Osteocyte (in vitro differentiated cells): ENCODE measurements at regions not wholly inside any gene's neighbourhood (a gene's known extent, or its start where the extent isn't known, plus 50 kb on each side); places are given as distances from the start of the nearest gene placed in this dataset.

Experiments used
- DNase-seq: peaks from one replicate; pipeline ENCODE4 v3.0.0; 2021; ENCODE audit warnings: mixed read lengths; ENCODE audit not compliant: unreplicated experiment; ENCODE audit errors: extremely low spot score
- H3K27ac Mint-ChIP-seq: one replicate; pipeline ENCODE4 v1.8.0; 2021; ENCODE audit warnings: mild to moderate bottlenecking, mixed read lengths; ENCODE audit not compliant: unreplicated experiment
- H3K27me3 Mint-ChIP-seq: one replicate; pipeline ENCODE4 v1.8.0; 2021; ENCODE audit warnings: mixed read lengths; ENCODE audit not compliant: unreplicated experiment
- H3K36me3 Mint-ChIP-seq: one replicate; pipeline ENCODE4 v1.8.0; 2021; ENCODE audit warnings: mixed read lengths; ENCODE audit not compliant: unreplicated experiment
- H3K4me1 Mint-ChIP-seq: one replicate; pipeline ENCODE4 v1.8.0; 2021; ENCODE audit warnings: mixed read lengths; ENCODE audit not compliant: unreplicated experiment
- H3K4me3 Mint-ChIP-seq: one replicate; pipeline ENCODE4 v1.8.0; 2021; ENCODE audit warnings: mild to moderate bottlenecking, moderate library complexity, mixed read lengths; ENCODE audit not compliant: unreplicated experiment
- H3K9me3 Mint-ChIP-seq: one replicate; pipeline ENCODE4 v1.8.0; 2021; ENCODE audit warnings: mixed read lengths; ENCODE audit not compliant: unreplicated experiment
- CTCF ChIP-seq: fragments of 200-600 bp; sonication (generic); IDR thresholded peaks from 2 replicates; pipeline ENCODE4 v1.5.0; 2021; ENCODE audit warnings: antibody characterized with exemption, mild to moderate bottlenecking, moderate library complexity

DNA sequence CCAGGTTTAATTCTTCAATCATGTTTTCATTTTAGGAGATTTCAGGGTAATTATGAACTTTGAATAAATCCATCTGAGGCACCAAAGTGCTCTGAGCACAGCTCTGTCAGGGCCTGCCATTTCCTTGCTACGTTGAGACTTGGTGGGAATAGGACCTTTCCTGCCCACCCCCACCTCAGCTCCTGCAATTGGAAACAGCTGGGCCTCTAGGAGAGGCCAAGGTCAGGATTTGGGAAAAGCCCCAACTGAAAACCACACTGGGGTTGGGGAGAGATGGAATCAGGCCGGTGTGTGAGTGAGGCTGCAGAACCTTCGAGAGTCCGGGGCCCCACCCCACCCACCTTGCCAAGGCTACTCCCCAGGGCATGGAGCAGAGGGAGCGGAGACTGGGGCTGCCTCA is 212.7 kb upstream of the BCOR start:
- no peaks in the 10 kb centered on the region for H3K4me1 Mint-ChIP-seq
- no peak overlapping the region for H3K4me3 Mint-ChIP-seq
- no peak overlapping the region for H3K27ac Mint-ChIP-seq
- H3K36me3 Mint-ChIP-seq: no peaks in the 10 kb centered on the region
- peaks cover 2% of the 10 kb centered on the region for H3K27me3 Mint-ChIP-seq
- DNase-seq: no peak
- peaks cover 7% of the 10 kb centered on the region for H3K9me3 Mint-ChIP-seq
- no peak for TF ChIP-seq CTCF

GRCh38 chrX:40310016-40310415 is 212.3 kb upstream of the BCOR start:
- H3K9me3 Mint-ChIP-seq: peaks cover 7% of the 10 kb centered on the region
- no peak overlapping the region for H3K27ac Mint-ChIP-seq

DNA sequence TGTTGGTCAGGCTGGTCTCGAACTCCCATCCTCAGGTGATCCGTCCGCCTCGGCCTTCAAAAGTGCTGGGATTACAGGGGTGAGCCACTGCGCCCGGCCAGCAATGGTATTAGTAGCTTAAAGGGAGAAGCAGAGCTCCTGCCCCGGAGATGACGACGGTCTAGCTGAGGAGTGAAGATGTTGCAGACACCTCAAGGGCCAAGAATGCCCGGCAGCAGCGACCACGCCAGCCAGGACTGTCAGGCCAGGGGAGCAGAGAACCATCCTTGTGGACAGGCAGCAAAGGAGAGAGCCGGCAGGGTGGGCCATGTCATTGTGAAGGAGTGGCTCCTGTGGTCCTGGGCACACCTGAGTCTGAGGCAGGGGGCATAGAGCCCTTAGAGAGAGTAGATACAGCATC is 210.1 kb upstream of the BCOR start:
- TF ChIP-seq CTCF: no peak
- no peaks in the 10 kb centered on the region for H3K36me3 Mint-ChIP-seq
- H3K9me3 Mint-ChIP-seq: peaks cover 7% of the 10 kb centered on the region
- no peaks in the 10 kb centered on the region for H3K4me1 Mint-ChIP-seq
- H3K27me3 Mint-ChIP-seq: peaks cover 2% of the 10 kb centered on the region
- H3K27ac Mint-ChIP-seq: no peak overlapping the region
- DNase-seq: no peak
- no peak overlapping the region for H3K4me3 Mint-ChIP-seq

More at GRCh38 chrX:40310016-40310415, 212.3 kb upstream of the BCOR start:
- H3K27me3 Mint-ChIP-seq: peaks cover 2% of the 10 kb centered on the region
- no peak for TF ChIP-seq CTCF
- H3K36me3 Mint-ChIP-seq: no peaks in the 10 kb centered on the region
- no peak for DNase-seq
- H3K4me3 Mint-ChIP-seq: no peak overlapping the region
- H3K4me1 Mint-ChIP-seq: no peaks in the 10 kb centered on the region

DNA sequence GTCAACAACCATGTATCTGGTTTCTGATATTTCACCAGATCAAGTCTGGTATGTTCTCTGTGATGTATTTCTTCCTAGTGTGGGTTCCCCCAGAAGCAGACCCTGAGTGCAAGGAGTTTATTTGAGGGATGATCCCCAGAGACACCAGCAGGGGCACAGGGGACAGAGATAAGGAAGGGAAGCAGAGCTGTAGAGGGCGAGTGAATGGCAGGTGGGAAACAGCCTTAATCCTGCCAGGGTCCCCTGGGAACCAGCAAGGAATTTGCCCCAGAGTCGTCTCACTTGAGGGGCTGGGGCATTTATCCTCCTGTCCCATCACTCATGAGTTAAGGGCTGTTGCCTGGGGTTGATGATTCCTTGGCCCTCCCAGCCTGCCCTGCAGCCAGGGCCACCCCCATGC is 206.4 kb upstream of the BCOR start:
- peaks cover 7% of the 10 kb centered on the region for H3K9me3 Mint-ChIP-seq
- H3K27ac Mint-ChIP-seq: no peak overlapping the region
- H3K27me3 Mint-ChIP-seq: no peaks in the 10 kb centered on the region
- H3K4me3 Mint-ChIP-seq: no peak overlapping the region
- H3K4me1 Mint-ChIP-seq: peaks cover 4% of the 10 kb centered on the region
- no peaks in the 10 kb centered on the region for H3K36me3 Mint-ChIP-seq
- no peak for DNase-seq
- TF ChIP-seq CTCF: no peak

DNA sequence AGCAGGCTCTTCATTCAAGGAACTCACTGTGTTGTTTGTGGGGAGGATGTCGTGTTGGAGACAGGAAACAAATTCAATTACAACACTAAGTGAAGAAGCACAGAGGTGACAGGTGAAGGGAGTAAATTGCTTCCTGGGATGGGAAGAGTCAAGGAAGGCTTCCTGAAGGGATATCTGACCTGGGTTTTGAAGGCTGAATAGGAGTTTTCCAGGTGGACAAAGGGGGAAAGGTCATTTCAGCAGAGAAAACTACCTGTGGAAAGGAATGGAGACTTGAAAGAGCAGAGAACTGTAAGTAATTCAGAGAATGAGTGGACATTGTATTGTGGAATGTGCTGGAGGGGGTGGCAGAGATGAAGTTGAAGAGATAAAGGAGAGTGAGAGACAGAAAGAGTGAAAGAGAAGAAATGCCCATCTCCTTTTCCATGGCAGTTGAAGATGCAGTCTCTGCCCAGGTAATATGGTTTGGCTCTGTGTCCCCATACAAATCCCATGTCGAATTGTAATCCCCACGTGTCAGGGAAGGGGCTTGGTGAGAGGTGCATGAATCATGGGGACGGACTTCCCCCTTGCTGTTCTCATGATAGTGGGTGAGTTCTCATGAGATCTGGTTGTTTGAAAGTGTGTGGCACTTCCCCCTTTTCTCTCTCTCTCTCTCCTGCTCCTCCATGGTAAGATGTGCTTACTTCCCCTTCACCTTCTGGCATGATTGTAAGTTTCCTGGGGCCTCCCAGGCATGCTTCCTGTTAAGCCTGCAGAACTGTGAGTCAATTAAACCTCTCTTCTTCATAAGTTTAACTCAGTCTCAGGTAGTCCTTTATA is 205.7 kb upstream of the BCOR start:
- Mint-ChIP-seq H3K27me3 (no peaks in the 10 kb centered on the region), H3K4me1 (peaks cover 9% of the 10 kb centered on the region), H3K36me3 (no peaks in the 10 kb centered on the region), H3K9me3 (peaks cover 7% of the 10 kb centered on the region), H3K27ac (no peak overlapping the region), H3K4me3 (no peak overlapping the region)
- DNase-seq: no peak
- TF ChIP-seq CTCF: no peak
